ENCODE measurements at regions not wholly inside any gene's neighbourhood (a gene's known extent, or its start where the extent isn't known, plus 50 kb on each side); places are given as distances from the start of the nearest gene placed in this dataset.

- Histone ChIP-seq H3K27me3 (replicated peaks in 1 of 4; ENCODE audit: control extremely low read depth in 1 of 4, control insufficient read depth in 3 of 4, insufficient read depth in 4 of 4, low read length in 3 of 4) (no peaks in the 10 kb centered on the region), H3K4me1 (ENCODE audit: control insufficient read depth in 2 of 2, insufficient read depth in 2 of 2, low read length in 2 of 2) (no peaks in the 10 kb centered on the region), H3K27ac (ENCODE audit: low read length in 2 of 2) (no peak overlapping the region), H3K79me2 (ENCODE audit: control insufficient read depth, insufficient read depth, low read length) (no peaks in the 10 kb centered on the region), H4K20me1 (ENCODE audit: control insufficient read depth, insufficient read depth, low read length, poor library complexity, severe bottlenecking) (no peaks in the 10 kb centered on the region), H3K36me3 (replicated peaks in 1 of 2; ENCODE audit: control extremely low read depth in 1 of 2, control insufficient read depth in 1 of 2, extremely low read depth in 1 of 2, insufficient read depth in 2 of 2, low read length in 1 of 2) (no peaks in the 10 kb centered on the region), H3K4me2 (replicated peaks; ENCODE audit: low read depth, low read length, poor library complexity, severe bottlenecking) (no peak overlapping the region), H3K9me3 (ENCODE audit: control extremely low read depth in 1 of 3, control insufficient read depth in 2 of 3, insufficient read depth in 1 of 3, low read length in 2 of 3) (no peaks in the 10 kb centered on the region), H3K4me3 (ENCODE audit: control extremely low read depth in 1 of 5, extremely low read depth in 1 of 5, insufficient read depth in 1 of 5, low read depth in 2 of 5, low read length in 4 of 5) (no peak overlapping the region), H2AFZ (ENCODE audit: insufficient read depth, low read depth, low read length, poor library complexity, severe bottlenecking) (no peak overlapping the region), H3K9ac (ENCODE audit: low read length) (no peak overlapping the region)
- Mint-ChIP-seq H3K27ac (no peak overlapping the region), H3K27me3 (peaks cover 6% of the 10 kb centered on the region), H3K4me1 (no peaks in the 10 kb centered on the region), H3K4me3 (no peak overlapping the region), H3K9me3 (ENCODE audit: insufficient read depth) (no peaks in the 10 kb centered on the region)
- no peak for ATAC-seq (ENCODE audit: low read depth)
- ChIA-PET CTCF (no interaction called here), POLR2A (no interaction called here)
- intact Hi-C loops (cut with micrococcal nuclease): no loop called here
- DNase-seq: no peak
- no peak for TF ChIP-seq CTCF (IDR thresholded peaks at IDR 0.05)
- TF ChIP-seq EZH2 (IDR thresholded peaks at IDR 0.05; ENCODE audit: borderline replicate concordance, insufficient read depth, low read depth, low read length, poor library complexity, severe bottlenecking): no peak
- 87% methylated on average over 9 of the region's 11 CpGs for WGBS (ENCODE audit: insufficient coverage)
Measured at GRCh38 chr2:58501371-58502160, 260.4 kb upstream of the FANCL start.

GRCh38 chr2:58497168-58497567 is 256.0 kb upstream of the FANCL start:
- H3K9ac ChIP-seq (ENCODE audit: low read length): no peak overlapping the region
- ATAC-seq (ENCODE audit: low read depth): no peak
- no peaks in the 10 kb centered on the region for H4K20me1 ChIP-seq (ENCODE audit: control insufficient read depth, insufficient read depth, low read length, poor library complexity, severe bottlenecking)
- no peaks in the 10 kb centered on the region for H3K9me3 ChIP-seq (ENCODE audit: control extremely low read depth in 1 of 3, control insufficient read depth in 2 of 3, insufficient read depth in 1 of 3, low read length in 2 of 3)
- Mint-ChIP-seq H3K4me1 (no peaks in the 10 kb centered on the region), H3K9me3 (ENCODE audit: insufficient read depth) (no peaks in the 10 kb centered on the region), H3K27ac (no peak overlapping the region), H3K4me3 (no peak overlapping the region), H3K27me3 (no peaks in the 10 kb centered on the region)
- no peaks in the 10 kb centered on the region for H3K4me1 ChIP-seq (ENCODE audit: control insufficient read depth in 2 of 2, insufficient read depth in 2 of 2, low read length in 2 of 2)
- no peaks in the 10 kb centered on the region for H3K79me2 ChIP-seq (ENCODE audit: control insufficient read depth, insufficient read depth, low read length)
- H2AFZ ChIP-seq (ENCODE audit: insufficient read depth, low read depth, low read length, poor library complexity, severe bottlenecking): no peak overlapping the region
- DNase-seq: no peak
- CTCF ChIA-PET: no interaction called here
- WGBS (ENCODE audit: insufficient coverage): 92% methylated on average over 2 of the region's 3 CpGs
- no peak overlapping the region for H3K27ac ChIP-seq (ENCODE audit: low read length in 2 of 2)
- no peak overlapping the region for H3K4me2 ChIP-seq (replicated peaks; ENCODE audit: low read depth, low read length, poor library complexity, severe bottlenecking)
- no peak overlapping the region for H3K4me3 ChIP-seq (ENCODE audit: control extremely low read depth in 1 of 5, extremely low read depth in 1 of 5, insufficient read depth in 1 of 5, low read depth in 2 of 5, low read length in 4 of 5)
- intact Hi-C loops (cut with micrococcal nuclease): no loop called here
- POLR2A ChIA-PET: no interaction called here
- TF ChIP-seq CTCF (IDR thresholded peaks at IDR 0.05) (no peak), EZH2 (IDR thresholded peaks at IDR 0.05; ENCODE audit: borderline replicate concordance, insufficient read depth, low read depth, low read length, poor library complexity, severe bottlenecking) (no peak)
- no peaks in the 10 kb centered on the region for H3K27me3 ChIP-seq (replicated peaks in 1 of 4; ENCODE audit: control extremely low read depth in 1 of 4, control insufficient read depth in 3 of 4, insufficient read depth in 4 of 4, low read length in 3 of 4)
- no peaks in the 10 kb centered on the region for H3K36me3 ChIP-seq (replicated peaks in 1 of 2; ENCODE audit: control extremely low read depth in 1 of 2, control insufficient read depth in 1 of 2, extremely low read depth in 1 of 2, insufficient read depth in 2 of 2, low read length in 1 of 2)
